B cell (primary cell): ENCODE measurements at regions not wholly inside any gene's neighbourhood (a gene's known extent, or its start where the extent isn't known, plus 50 kb on each side); places are given as distances from the start of the nearest gene placed in this dataset.
"Not testable (repeated sequence)": the region's sequence is repeated elsewhere in the genome, so short reads cannot be mapped to it uniquely, and the experiment has no call there.

ENCODE experiments used
- ATAC-seq: fragments of 200-7000 bp; cut with Tn5 transposase; one replicate; pipeline ENCODE4 v1.10.0; 2021; ENCODE audit warnings: low read depth, mild to moderate bottlenecking, moderate number of reproducible peaks, moderate library complexity
- CTCF ChIA-PET: fragments of 350-600 bp; sonication (Branson Sonifier 250); formaldehyde crosslinking; loops from one replicate; lab custom pipeline; 2021; ENCODE audit warnings: antibody characterized with exemption, inconsistent platforms; lab: Charles Lee
- POLR2A ChIA-PET: fragments of 350-600 bp; sonication (Branson Sonifier 250); formaldehyde crosslinking; loops from one replicate; lab custom pipeline; 2021; ENCODE audit warnings: antibody characterized with exemption; lab: Charles Lee
- DNase-seq: peaks from one replicate; pipeline ENCODE4 v3.0.0; 2013
- H2AFZ ChIP-seq: 2 replicates; pipeline ENCODE4 v1.6.1; 2012; ENCODE audit warnings: mild to moderate bottlenecking, low read depth, low read length; ENCODE audit not compliant: insufficient read depth, poor library complexity, severe bottlenecking
- H3K27ac ChIP-seq, 2 donors: 1 replicate in 1 of 2; 2 replicates in 1 of 2; pipeline ENCODE4 v1.5.1; 2012 to 2013; ENCODE audit warnings: low read length in 2 of 2, mild to moderate bottlenecking in 2 of 2, moderate library complexity in 1 of 2
- H3K27me3 ChIP-seq, 4 experiments: fragments of 200-600 bp in 1 of 4; sonication (generic) in 1 of 4; replicated peaks in 1 of 4; 1 replicate in 2 of 4; 2 replicates in 2 of 4; pipeline versions ENCODE4 v1.6.1 to v1.7.0; 2013 to 2016; ENCODE audit warnings: low read length in 3 of 4, mild to moderate bottlenecking in 2 of 4, mixed read lengths in 1 of 4, moderate library complexity in 1 of 4; ENCODE audit not compliant: insufficient read depth in 4 of 4, control insufficient read depth in 3 of 4; ENCODE audit errors: control extremely low read depth in 1 of 4
- H3K36me3 ChIP-seq, 2 experiments: replicated peaks in 1 of 2; 1 replicate in 1 of 2; 2 replicates in 1 of 2; pipeline versions ENCODE4 v1.6.1 to v1.7.1; 2013; ENCODE audit warnings: low read length in 1 of 2; ENCODE audit not compliant: insufficient read depth in 2 of 2, control insufficient read depth in 1 of 2; ENCODE audit errors: control extremely low read depth in 1 of 2, extremely low read depth in 1 of 2
- H3K4me1 ChIP-seq, 2 donors: fragments of 200-600 bp in 1 of 2; sonication (generic) in 1 of 2; 1 replicate in 1 of 2; 2 replicates in 1 of 2; pipeline versions ENCODE4 v1.5.1 to v1.6.1; 2013 to 2017; ENCODE audit warnings: low read length in 2 of 2; ENCODE audit not compliant: control insufficient read depth in 2 of 2, insufficient read depth in 2 of 2
- H3K4me2 ChIP-seq: replicated peaks from 2 replicates; pipeline ENCODE3; 2012; ENCODE audit warnings: mild to moderate bottlenecking, low read depth, low read length; ENCODE audit not compliant: poor library complexity, severe bottlenecking
- H3K4me3 ChIP-seq, 5 experiments: fragments of 200-600 bp in 1 of 5; sonication (generic) in 1 of 5; 1 replicate in 3 of 5; 2 replicates in 2 of 5; pipeline versions ENCODE4 v1.5.1 to v1.7.0; 2011 to 2016; ENCODE audit warnings: low read length in 4 of 5, mild to moderate bottlenecking in 4 of 5, low read depth in 2 of 5, control low read depth in 1 of 5, moderate library complexity in 1 of 5; ENCODE audit not compliant: insufficient read depth in 1 of 5; ENCODE audit errors: control extremely low read depth in 1 of 5, extremely low read depth in 1 of 5
- H3K79me2 ChIP-seq: fragments of 200-600 bp; sonication (generic); one replicate; pipeline ENCODE4 v1.6.0; 2016; ENCODE audit warnings: low read length; ENCODE audit not compliant: control insufficient read depth, insufficient read depth
- H3K9ac ChIP-seq: fragments of 200-600 bp; sonication (generic); 2 replicates; pipeline ENCODE4 v1.6.1; 2017; ENCODE audit warnings: mild to moderate bottlenecking, low read length, moderate library complexity
- H3K9me3 ChIP-seq, 3 donors: one replicate each; pipeline versions ENCODE4 v1.6.1 to v1.7.1; 2013; ENCODE audit warnings: low read length in 2 of 3; ENCODE audit not compliant: control insufficient read depth in 2 of 3, insufficient read depth in 1 of 3; ENCODE audit errors: control extremely low read depth in 1 of 3
- H4K20me1 ChIP-seq: 2 replicates; pipeline ENCODE4 v1.6.0; 2012; ENCODE audit warnings: mild to moderate bottlenecking, low read length; ENCODE audit not compliant: insufficient read depth, control insufficient read depth, poor library complexity, severe bottlenecking
- H3K27ac Mint-ChIP-seq: one replicate; pipeline ENCODE4 v1.8.0; 2021; ENCODE audit warnings: mixed read lengths
- H3K27me3 Mint-ChIP-seq: one replicate; pipeline ENCODE4 v1.8.0; 2021; ENCODE audit warnings: mixed read lengths
- H3K4me1 Mint-ChIP-seq: one replicate; pipeline ENCODE4 v1.8.0; 2021; ENCODE audit warnings: mixed read lengths
- H3K4me3 Mint-ChIP-seq: one replicate; pipeline ENCODE4 v1.8.0; 2021; ENCODE audit warnings: mixed read lengths
- H3K9me3 Mint-ChIP-seq: one replicate; pipeline ENCODE4 v1.8.0; 2022; ENCODE audit warnings: mixed read lengths; ENCODE audit not compliant: insufficient read depth
- CTCF ChIP-seq: fragments of 200-600 bp; IDR thresholded peaks from one replicate; pipeline ENCODE4 v1.8.0; 2022; ENCODE audit warnings: antibody characterized with exemption, mild to moderate bottlenecking
- EZH2 ChIP-seq: IDR thresholded peaks from 2 replicates; pipeline ENCODE4 v1.6.1; 2012; ENCODE audit warnings: borderline replicate concordance, low read depth, mild to moderate bottlenecking, moderate library complexity, low read length; ENCODE audit not compliant: insufficient read depth, poor library complexity, severe bottlenecking
- WGBS: methylation state at CpG from one replicate; pipeline ENCODE4 v1.1.5; 2013; ENCODE audit warnings: missing lambda C conversion rate; ENCODE audit not compliant: insufficient coverage; 5-methylcytosine and 5-hydroxymethylcytosine counted together
- intact Hi-C: fragments of 100-400 bp; cut with micrococcal nuclease; formaldehyde crosslinking; loops from one replicate; pipeline ENCODE4 v1.10.0; 2022

- Histone ChIP-seq H3K36me3 (no peaks in the 10 kb centered on the region), H2AFZ (no peak overlapping the region), H4K20me1 (no peaks in the 10 kb centered on the region), H3K9me3 (peaks cover 0 to 6% (median 0%) of the 10 kb centered on the region in 3 donors), H3K27ac (no peak overlapping the region), H3K4me2 (no peak overlapping the region), H3K9ac (no peak overlapping the region), H3K79me2 (no peaks in the 10 kb centered on the region), H3K27me3 (no peaks in the 10 kb centered on the region), H3K4me3 (no peak overlapping the region), H3K4me1 (no peaks in the 10 kb centered on the region)
- Mint-ChIP-seq H3K27me3 (no peaks in the 10 kb centered on the region), H3K9me3 (no peaks in the 10 kb centered on the region), H3K4me1 (no peaks in the 10 kb centered on the region), H3K4me3 (no peak overlapping the region), H3K27ac (no peak overlapping the region)
- 95% methylated on average over 9 of the region's 10 CpGs for WGBS
- TF ChIP-seq EZH2: no peak
- no peak for TF ChIP-seq CTCF
- DNase-seq: no peak
- ATAC-seq: no peak
- POLR2A ChIA-PET: no interaction called here
- CTCF ChIA-PET: no interaction called here
- intact Hi-C loops: no loop called here
Measured at GRCh38 chr7:159204664-159205063, 60.0 kb upstream of the VIPR2 start.

- H3K27ac Mint-ChIP-seq, H3K79me2 ChIP-seq, H3K4me1 Mint-ChIP-seq, H3K27me3 ChIP-seq, H2AFZ ChIP-seq, H4K20me1 ChIP-seq, intact Hi-C loops, H3K27ac ChIP-seq, H3K9me3 Mint-ChIP-seq, H3K27me3 Mint-ChIP-seq, DNase-seq, H3K4me2 ChIP-seq, POLR2A ChIA-PET, H3K4me1 ChIP-seq, ATAC-seq, H3K4me3 ChIP-seq, H3K9ac ChIP-seq, CTCF ChIA-PET, H3K9me3 ChIP-seq, H3K36me3 ChIP-seq, H3K4me3 Mint-ChIP-seq: not testable (repeated sequence)
- WGBS: 98% methylated on average over 4 of the region's 9 CpGs
Measured at GRCh38 chr7:159203253-159203652, 58.6 kb upstream of the VIPR2 start.
